Keratinocyte (primary cell): ENCODE measurements at regions not wholly inside any gene's neighbourhood (a gene's known extent, or its start where the extent isn't known, plus 50 kb on each side); places are given as distances from the start of the nearest gene placed in this dataset.

Experiments used
- DNase-seq: peaks from one replicate; pipeline ENCODE4 v3.0.0-alpha.2; 2011; ENCODE audit warnings: low read depth, missing footprints, low spot score
- FAIRE-seq: peaks from 2 replicates; lab custom pipeline; 2011; peaks lifted over from hg19 to GRCh38; lab: Jason Lieb, UNC
- H2AFZ ChIP-seq: 2 replicates; pipeline ENCODE4 v1.6.0; 2012; ENCODE audit warnings: low read length, control low read depth, inconsistent platforms; ENCODE audit not compliant: control insufficient read depth
- H3K27ac ChIP-seq: 2 replicates; pipeline ENCODE4 v1.5.1; 2011; ENCODE audit warnings: low read length; ENCODE audit not compliant: control insufficient read depth, insufficient read depth
- H3K27me3 ChIP-seq: 3 replicates; pipeline ENCODE4 v1.6.0; 2011; ENCODE audit warnings: low read length; ENCODE audit not compliant: control insufficient read depth, insufficient read depth; ENCODE audit errors: extremely low read depth
- H3K36me3 ChIP-seq, 2 experiments: 2 replicates in 1 of 2; 3 replicates in 1 of 2; pipeline ENCODE4 v1.5.1; 2011; ENCODE audit warnings: low read length in 2 of 2, mild to moderate bottlenecking in 1 of 2; ENCODE audit not compliant: control insufficient read depth in 2 of 2, insufficient read depth in 2 of 2; ENCODE audit errors: extremely low read depth in 1 of 2
- H3K4me1 ChIP-seq: 3 replicates; pipeline ENCODE4 v1.5.1; 2011; ENCODE audit warnings: low read length; ENCODE audit not compliant: control insufficient read depth, insufficient read depth; ENCODE audit errors: extremely low read depth
- H3K4me2 ChIP-seq: 3 replicates; pipeline ENCODE4 v1.6.0; 2011; ENCODE audit warnings: low read depth, low read length; ENCODE audit not compliant: control insufficient read depth, insufficient read depth; ENCODE audit errors: extremely low read depth
- H3K4me3 ChIP-seq, 3 experiments: fragments of 200-600 bp in 1 of 3; sonication (generic) in 1 of 3; 2 replicates in 2 of 3; 3 replicates in 1 of 3; pipeline ENCODE4 v1.5.1; 2011 to 2016; ENCODE audit warnings: low read length in 3 of 3, mild to moderate bottlenecking in 3 of 3, control low read depth in 2 of 3, inconsistent platforms in 1 of 3, low read depth in 1 of 3, mixed read lengths in 1 of 3, mixed run types in 1 of 3, moderate library complexity in 1 of 3; ENCODE audit not compliant: control insufficient read depth in 2 of 3, insufficient read depth in 2 of 3; ENCODE audit errors: extremely low read depth in 1 of 3
- H3K79me2 ChIP-seq: 2 replicates; pipeline ENCODE4 v1.6.0; 2012; ENCODE audit warnings: low read length; ENCODE audit not compliant: control insufficient read depth, insufficient read depth
- H3K9ac ChIP-seq: 3 replicates; pipeline ENCODE4 v1.6.0; 2011; ENCODE audit warnings: low read length; ENCODE audit not compliant: control insufficient read depth, insufficient read depth; ENCODE audit errors: extremely low read depth
- H3K9me1 ChIP-seq: 3 replicates; pipeline ENCODE4 v1.6.0; 2011; ENCODE audit warnings: low read length; ENCODE audit not compliant: control insufficient read depth, insufficient read depth; ENCODE audit errors: extremely low read depth
- H3K9me3 ChIP-seq: 2 replicates; pipeline ENCODE4 v1.5.1; 2012; ENCODE audit warnings: low read depth, low read length; ENCODE audit not compliant: control insufficient read depth
- H4K20me1 ChIP-seq: 3 replicates; pipeline ENCODE4 v1.6.0; 2011; ENCODE audit warnings: low read length; ENCODE audit not compliant: control insufficient read depth, insufficient read depth; ENCODE audit errors: extremely low read depth
- CTCF ChIP-seq, 3 experiments: IDR thresholded peaks in 1 of 3; conservative IDR thresholded peaks in 1 of 3; optimal IDR thresholded peaks in 1 of 3; 2 replicates in 2 of 3; 3 replicates in 1 of 3; pipeline versions ENCODE3 to v1.5.1; 2011; ENCODE audit warnings: low read length in 3 of 3, mild to moderate bottlenecking in 3 of 3, moderate library complexity in 2 of 3, control low read depth in 1 of 3, inconsistent platforms in 1 of 3; ENCODE audit not compliant: insufficient read depth in 2 of 3; ENCODE audit errors: extremely low read depth in 1 of 3
- EZH2 ChIP-seq: IDR thresholded peaks from one replicate; pipeline ENCODE4 v1.6.1; 2012; ENCODE audit warnings: inconsistent platforms, mild to moderate bottlenecking, low read length, moderate library complexity
- dilution Hi-C: fragments of 300-500 bp; cut with MboI; formaldehyde crosslinking; loops from one replicate; pipeline ENCODE4 v1.7.0; 2020; ENCODE audit warnings: low sequenced_read_pairs; ENCODE audit not compliant: extremely low pct_ligation_motif_present

- no peak overlapping the region for H2AFZ ChIP-seq
- TF ChIP-seq EZH2: no peak
- peaks cover 18% of the 10 kb centered on the region for H3K4me1 ChIP-seq
- H3K79me2 ChIP-seq: no peaks in the 10 kb centered on the region
- H4K20me1 ChIP-seq: no peaks in the 10 kb centered on the region
- H3K36me3 ChIP-seq: no peaks in the 10 kb centered on the region
- no peak overlapping the region for H3K4me3 ChIP-seq
- no peak for FAIRE-seq
- H3K9ac ChIP-seq: no peak overlapping the region
- dilution Hi-C loops: no loop called here
- peaks cover 4% of the 10 kb centered on the region for H3K9me3 ChIP-seq
- peak overlapping the region; percentile 61 for H3K27ac ChIP-seq
- H3K4me2 ChIP-seq: no peak overlapping the region
- H3K27me3 ChIP-seq: no peaks in the 10 kb centered on the region
- no peaks in the 10 kb centered on the region for H3K9me1 ChIP-seq
- DNase-seq: peak; percentile 52
Observed at GRCh38 chr13:85497652-85498051, 301.6 kb downstream of the SLITRK6 start.

GRCh38 chr13:85492283-85492682, 306.9 kb downstream of the SLITRK6 start:
- Histone ChIP-seq H3K9ac (no peak overlapping the region), H3K4me2 (no peak overlapping the region), H3K27ac (no peak overlapping the region), H3K4me1 (peaks cover 2% of the 10 kb centered on the region), H3K36me3 (no peaks in the 10 kb centered on the region), H3K9me1 (no peaks in the 10 kb centered on the region), H3K4me3 (no peak overlapping the region), H3K79me2 (no peaks in the 10 kb centered on the region), H2AFZ (no peak overlapping the region), H3K27me3 (no peaks in the 10 kb centered on the region), H3K9me3 (peaks cover 2% of the 10 kb centered on the region), H4K20me1 (no peaks in the 10 kb centered on the region)
- dilution Hi-C loops: no loop called here
- DNase-seq (no peak), FAIRE-seq (no peak)
- no peak for TF ChIP-seq CTCF (optimal IDR thresholded peaks at IDR 0.05 in 1 of 3, IDR thresholded peaks at IDR 0.05 in 1 of 3, conservative IDR thresholded peaks at IDR 0.05 in 1 of 3; ENCODE audit: extremely low read depth in 1 of 3, insufficient read depth in 2 of 3, low read length in 3 of 3)
- no peak for TF ChIP-seq EZH2

GRCh38 chr13:85486663-85487062, 312.6 kb downstream of the SLITRK6 start:
- Histone ChIP-seq H3K36me3 (no peaks in the 10 kb centered on the region), H3K9me1 (no peaks in the 10 kb centered on the region), H3K4me3 (no peak overlapping the region), H3K27ac (no peak overlapping the region), H3K9me3 (no peaks in the 10 kb centered on the region), H3K4me1 (no peaks in the 10 kb centered on the region), H3K4me2 (no peak overlapping the region), H2AFZ (peak overlapping the region; percentile 21), H4K20me1 (no peaks in the 10 kb centered on the region), H3K9ac (no peak overlapping the region), H3K27me3 (no peaks in the 10 kb centered on the region), H3K79me2 (no peaks in the 10 kb centered on the region)
- dilution Hi-C loops: no loop called here
- FAIRE-seq (no peak), DNase-seq (no peak)
- TF ChIP-seq EZH2 (no peak), CTCF (optimal IDR thresholded peaks at IDR 0.05 in 1 of 3, IDR thresholded peaks at IDR 0.05 in 1 of 3, conservative IDR thresholded peaks at IDR 0.05 in 1 of 3; ENCODE audit: extremely low read depth in 1 of 3, insufficient read depth in 2 of 3, low read length in 3 of 3) (no peak)
